Renal cortical epithelial cell (primary cell): ENCODE measurements at regions not wholly inside any gene's neighbourhood (a gene's known extent, or its start where the extent isn't known, plus 50 kb on each side); places are given as distances from the start of the nearest gene placed in this dataset.

ENCODE experiments used
- DNase-seq: peaks from one replicate; pipeline ENCODE4 v3.0.0-alpha.2; 2011; ENCODE audit warnings: low read depth

GRCh38 chr21:38658511-38658910, 147.2 kb upstream of the ETS2 start:
- DNase-seq, result no peak

DNA sequence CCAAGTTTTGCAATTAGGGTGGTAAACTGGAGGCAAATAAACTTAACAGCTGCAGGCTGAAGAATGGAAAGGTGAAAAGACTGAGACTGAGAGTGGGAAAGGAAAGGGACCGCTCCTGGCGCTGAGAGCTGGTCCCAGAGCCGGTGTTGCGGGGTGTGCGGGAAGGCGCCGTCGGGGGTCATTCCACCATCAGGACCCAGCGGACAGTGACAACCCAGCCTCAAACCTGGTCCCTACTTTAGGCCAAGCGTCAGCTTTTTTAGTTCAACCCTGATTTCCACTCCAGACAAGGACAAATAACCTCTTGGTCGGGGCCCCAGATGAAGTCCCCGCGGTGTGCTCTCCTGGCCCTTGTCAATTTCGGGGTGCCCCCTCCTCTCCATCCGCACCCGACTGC, 145.8 kb upstream of the ETS2 start:
- no peak for DNase-seq

- DNase-seq, result no peak
These were observed 145.2 kb upstream of the ETS2 start for GRCh38 chr21:38660333-38661196.

DNA sequence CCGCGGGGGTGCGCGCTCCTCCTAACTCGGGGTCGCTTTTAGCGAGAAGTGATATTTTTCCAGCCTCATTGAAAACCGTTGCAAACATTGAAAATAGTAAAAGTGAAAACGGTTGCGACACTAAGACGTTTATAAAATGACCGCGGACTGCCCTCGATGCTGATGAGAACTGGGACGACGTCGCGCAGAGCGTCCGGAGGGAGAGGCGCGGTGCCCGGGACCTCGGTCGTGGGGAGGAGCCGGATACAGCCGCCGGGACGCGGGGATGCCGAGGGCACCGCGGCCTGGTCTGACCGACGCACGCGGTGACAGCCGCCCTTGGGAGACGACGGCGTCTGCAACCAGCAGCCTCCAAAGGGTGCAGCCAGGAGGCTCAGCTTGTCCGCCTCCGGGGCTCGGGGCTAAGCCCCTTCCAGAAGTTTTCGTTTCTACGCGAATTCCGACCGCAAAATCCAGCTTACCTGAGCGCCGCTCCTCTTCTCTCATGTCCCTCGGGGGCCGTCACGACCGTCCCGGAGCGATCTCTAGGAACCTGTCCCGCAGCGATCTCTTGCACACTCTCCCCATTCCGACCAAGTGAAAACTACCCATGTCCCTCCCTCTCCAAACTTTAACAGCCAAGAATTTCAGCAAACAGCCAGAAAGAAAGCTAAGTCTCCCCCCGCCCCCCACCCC, 144.4 kb upstream of the ETS2 start:
- DNase-seq, result no peak

DNA sequence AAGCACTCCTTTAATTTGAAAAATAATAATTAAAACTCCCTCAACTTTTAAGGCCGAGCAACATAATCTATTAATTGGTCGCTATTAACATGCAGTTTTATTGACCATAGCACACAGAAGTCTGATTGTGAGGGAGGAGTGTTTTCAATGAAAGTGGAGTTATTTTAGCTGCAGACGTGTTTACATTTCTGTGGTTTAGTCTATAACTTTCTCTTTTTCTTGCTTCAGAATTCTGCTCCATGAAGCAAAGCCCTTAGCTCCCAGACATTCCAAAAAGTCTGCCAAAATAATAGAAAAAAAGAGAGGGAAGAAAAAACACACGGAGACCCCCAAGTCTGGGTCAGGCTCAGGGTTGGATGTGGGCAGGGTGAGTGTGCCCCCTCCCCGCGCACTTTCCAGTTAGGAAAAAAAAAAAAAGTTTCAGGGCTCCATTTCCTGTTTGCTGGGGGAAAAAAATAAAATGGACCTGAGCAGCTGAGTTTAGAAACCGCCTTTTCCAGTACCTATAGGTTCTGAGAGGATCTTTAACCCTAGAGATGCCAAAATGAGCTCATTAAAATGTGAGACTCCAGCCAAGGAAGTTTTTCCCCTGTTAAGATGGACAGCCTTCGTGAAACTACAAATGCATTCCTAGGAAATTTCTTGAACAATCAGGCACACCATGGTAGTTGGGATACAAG, 143.7 kb upstream of the ETS2 start:
- DNase-seq, result peak; percentile 14

DNA sequence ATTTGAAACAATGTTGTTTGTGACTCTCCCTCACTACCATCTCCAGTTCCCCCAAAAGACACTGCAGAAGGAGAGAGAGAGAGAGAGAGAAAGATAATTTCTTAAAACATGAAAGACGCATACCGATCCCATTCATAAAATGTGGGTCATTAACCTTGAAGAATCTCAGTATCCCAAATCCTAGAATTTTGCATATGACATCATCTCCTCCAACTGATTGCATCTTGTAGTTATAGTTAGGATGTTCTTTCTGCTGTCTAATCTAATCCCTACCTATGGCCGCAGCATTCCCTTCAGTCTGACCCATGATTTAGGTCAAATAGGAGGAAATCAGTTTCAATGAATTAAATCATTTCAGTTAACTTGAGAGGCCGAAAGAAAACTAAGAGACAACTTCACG, 142.4 kb upstream of the ETS2 start:
- no peak for DNase-seq

- no peak for DNase-seq
These were observed 141.4 kb upstream of the ETS2 start for GRCh38 chr21:38664315-38664714.

DNA sequence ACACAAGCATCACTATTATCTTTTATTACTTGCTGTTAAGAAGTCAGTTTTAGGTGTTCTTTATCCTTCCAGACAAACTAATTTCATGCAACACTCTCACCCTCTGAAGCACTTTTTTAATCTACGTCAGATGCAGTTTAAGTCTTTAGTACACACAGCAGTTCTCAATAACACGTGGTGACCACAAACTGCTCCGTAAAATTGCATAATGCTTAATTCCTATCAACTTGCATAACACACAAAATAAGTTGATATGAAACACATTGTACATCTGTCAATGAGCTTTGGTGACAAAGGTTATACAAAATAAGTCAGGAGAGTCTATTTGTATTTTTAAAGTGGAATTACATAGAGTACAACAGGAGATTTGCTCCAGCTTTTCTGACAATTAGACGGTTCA, 140.9 kb upstream of the ETS2 start:
- DNase-seq, result no peak

GRCh38 chr21:38667291-38667870, 138.3 kb upstream of the ETS2 start:
- no peak for DNase-seq

- DNase-seq, result no peak
These were observed 137.7 kb upstream of the ETS2 start for GRCh38 chr21:38668067-38668466.

- DNase-seq, result no peak
These were observed 137.2 kb upstream of the ETS2 start for GRCh38 chr21:38668541-38668940.

GRCh38 chr21:38669186-38669585, 136.5 kb upstream of the ETS2 start:
- DNase-seq, result peak; percentile 48

- no peak for DNase-seq
These were observed 134.9 kb upstream of the ETS2 start for GRCh38 chr21:38670861-38671260.

- DNase-seq, result peak; percentile 15
These were observed 134.0 kb upstream of the ETS2 start for GRCh38 chr21:38671773-38672172.

GRCh38 chr21:38675182-38675824, 130.4 kb upstream of the ETS2 start:
- DNase-seq, result no peak

DNA sequence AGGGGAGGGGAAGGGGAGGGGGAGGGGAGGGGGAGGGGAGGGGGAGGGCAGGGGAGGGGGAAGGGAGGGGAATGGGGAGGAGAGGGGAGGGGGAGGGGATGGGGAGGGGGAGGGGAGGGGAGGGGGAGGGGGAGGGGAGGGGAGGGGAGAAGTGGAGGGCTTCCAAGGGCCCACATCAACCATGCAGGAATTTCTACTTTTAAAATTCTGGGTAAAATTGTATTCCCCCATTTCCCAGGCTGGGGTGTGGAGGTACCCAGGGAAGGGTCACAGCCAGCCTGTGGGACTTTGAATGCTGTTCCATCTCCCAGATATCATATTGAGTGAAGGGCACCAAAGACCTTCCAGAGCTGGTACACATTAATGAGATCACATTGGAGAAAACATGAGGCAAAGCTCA, 126.9 kb upstream of the ETS2 start:
- no peak for DNase-seq

- peak; percentile 74 for DNase-seq
These were observed 126.2 kb upstream of the ETS2 start for GRCh38 chr21:38679534-38679933.

- DNase-seq, result no peak
These were observed 125.3 kb upstream of the ETS2 start for GRCh38 chr21:38680401-38680800.

- DNase-seq, result peak; percentile 64
These were observed 122.5 kb upstream of the ETS2 start for GRCh38 chr21:38683222-38683621.

GRCh38 chr21:38688068-38688467, 117.7 kb upstream of the ETS2 start:
- no peak for DNase-seq

DNA sequence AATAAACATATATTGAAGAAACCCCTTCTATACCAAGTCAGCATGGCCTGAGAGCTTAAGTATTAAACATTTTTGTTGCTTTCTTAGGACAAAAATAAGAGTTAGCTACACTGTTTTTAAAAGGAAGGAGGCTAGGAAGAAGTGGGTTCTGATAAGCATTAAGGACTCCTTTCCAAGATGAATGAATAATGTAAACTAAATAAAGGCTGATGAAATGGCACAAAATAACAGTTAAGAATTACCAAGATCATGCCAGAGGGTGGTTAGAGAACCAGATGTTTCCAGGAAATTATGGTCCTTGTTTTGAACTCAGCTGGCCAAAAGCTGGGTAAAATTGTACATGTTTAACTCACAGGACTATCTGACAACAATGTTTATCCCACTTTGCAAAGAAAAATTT, 114.1 kb upstream of the ETS2 start:
- no peak for DNase-seq

GRCh38 chr21:38696579-38696978, 109.2 kb upstream of the ETS2 start:
- DNase-seq, result no peak
